A673 (cell line): ENCODE measurements at regions not wholly inside any gene's neighbourhood (a gene's known extent, or its start where the extent isn't known, plus 50 kb on each side); places are given as distances from the start of the nearest gene placed in this dataset.
"Not testable (repeated sequence)": the region's sequence is repeated elsewhere in the genome, so short reads cannot be mapped to it uniquely, and the experiment has no call there.

Source experiments
- BruUV-seq: library from RNA; stranded (reverse); fragments of 400-500 nt; replicated peaks from 2 replicates; lab custom pipeline; 2021; lab: Mats Ljungman, UMichigan
- CTCF ChIA-PET: fragments of 300-600 bp; sonication (Branson Sonifier 250); formaldehyde crosslinking; loops from one replicate; lab custom pipeline; 2022; ENCODE audit warnings: antibody characterized with exemption; lab: Charles Lee
- POLR2A ChIA-PET: fragments of 300-600 bp; sonication (Branson Sonifier 250); formaldehyde crosslinking; loops from one replicate; lab custom pipeline; 2022; ENCODE audit warnings: antibody characterized with exemption; ENCODE audit not compliant: low non-redundant PET; lab: Charles Lee
- DNase-seq: peaks from one replicate; pipeline ENCODE4 v3.0.0-alpha.2; 2015; ENCODE audit warnings: low spot score
- H3K27ac ChIP-seq: fragments of 200-600 bp; sonication (generic); 2 replicates; pipeline ENCODE4 v1.5.1; 2016; ENCODE audit warnings: mixed run types, low read depth, mild to moderate bottlenecking, mixed read lengths, antibody characterized with exemption, low read length; ENCODE audit not compliant: poor library complexity, severe bottlenecking
- H3K27me3 ChIP-seq: fragments of 200-600 bp; sonication (generic); replicated peaks from 2 replicates; pipeline ENCODE4 v1.6.1; 2017; ENCODE audit warnings: mixed run types, low read depth, mild to moderate bottlenecking, mixed read lengths, antibody characterized with exemption, low read length; ENCODE audit not compliant: insufficient read depth, poor library complexity
- H3K36me3 ChIP-seq: fragments of 200-600 bp; sonication (generic); 2 replicates; pipeline ENCODE4 v1.6.1; 2016; ENCODE audit warnings: mixed run types, mild to moderate bottlenecking, mixed read lengths, antibody characterized with exemption, low read length; ENCODE audit not compliant: insufficient read depth, poor library complexity, severe bottlenecking
- H3K4me1 ChIP-seq: fragments of 200-600 bp; sonication (generic); 2 replicates; pipeline ENCODE4 v1.6.1; 2017; ENCODE audit warnings: mixed run types, mild to moderate bottlenecking, mixed read lengths, antibody characterized with exemption, low read length; ENCODE audit not compliant: insufficient read depth, poor library complexity, severe bottlenecking
- H3K4me3 ChIP-seq: fragments of 200-600 bp; sonication (generic); 2 replicates; pipeline ENCODE4 v1.5.1; 2016; ENCODE audit warnings: low read depth, mixed run types, mild to moderate bottlenecking, mixed read lengths, low read length; ENCODE audit not compliant: poor library complexity, severe bottlenecking
- H3K9me3 ChIP-seq: fragments of 200-600 bp; sonication (generic); 2 replicates; pipeline ENCODE4 v1.6.1; 2016; ENCODE audit warnings: mixed run types, low read depth, mild to moderate bottlenecking, mixed read lengths, antibody characterized with exemption, low read length; ENCODE audit not compliant: poor library complexity, severe bottlenecking
- CTCF ChIP-seq: fragments of 300-800, 200-600 bp; sonication (generic); conservative IDR thresholded peaks from 2 replicates; pipeline ENCODE4 v1.5.1; 2017; ENCODE audit warnings: low read depth, mild to moderate bottlenecking, antibody characterized with exemption, low read length, moderate library complexity, mixed read lengths
- EZH2 ChIP-seq: fragments of 200-600 bp; sonication (generic); IDR thresholded peaks from 2 replicates; pipeline ENCODE4 v1.6.1; 2017; ENCODE audit warnings: borderline replicate concordance, low read depth, mild to moderate bottlenecking, mixed read lengths, antibody characterized with exemption, low read length; ENCODE audit not compliant: poor library complexity, severe bottlenecking
- intact Hi-C: fragments of 100-400 bp; cut with micrococcal nuclease; formaldehyde crosslinking; loops from one replicate; pipeline ENCODE4 v1.10.0; 2022; ENCODE audit not compliant: unreplicated experiment

GRCh38 chr5:125249400-125249799 is 503.0 kb upstream of the ZNF608 start:
- H3K27me3 ChIP-seq, result no peaks in the 10 kb centered on the region
- CTCF ChIA-PET, result no interaction called here
- no peak overlapping the region for H3K27ac ChIP-seq
- H3K4me3 ChIP-seq, result no peak overlapping the region
- POLR2A ChIA-PET, result no interaction called here
- H3K9me3 ChIP-seq, result peaks cover 9% of the 10 kb centered on the region
- no peak for DNase-seq
- no TSS peak for BruUV-seq
- TF ChIP-seq CTCF (no peak), EZH2 (no peak)
- intact Hi-C loops, result no loop called here
- no peaks in the 10 kb centered on the region for H3K36me3 ChIP-seq
- no peaks in the 10 kb centered on the region for H3K4me1 ChIP-seq

GRCh38 chr5:125251703-125252102 is 505.3 kb upstream of the ZNF608 start:
- TF ChIP-seq EZH2, result no peak
- no peak for TF ChIP-seq CTCF
- POLR2A ChIA-PET, result no interaction called here
- Histone ChIP-seq H3K27ac (no peak overlapping the region), H3K4me1 (no peaks in the 10 kb centered on the region), H3K27me3 (no peaks in the 10 kb centered on the region), H3K4me3 (no peak overlapping the region), H3K36me3 (no peaks in the 10 kb centered on the region), H3K9me3 (peaks cover 15% of the 10 kb centered on the region)
- intact Hi-C loops, result no loop called here
- no TSS peak for BruUV-seq
- CTCF ChIA-PET, result no interaction called here
- DNase-seq, result no peak

GRCh38 chr5:125253634-125254033 is 507.2 kb upstream of the ZNF608 start:
- POLR2A ChIA-PET, H3K4me3 ChIP-seq, CTCF ChIA-PET, H3K27ac ChIP-seq, H3K36me3 ChIP-seq, H3K4me1 ChIP-seq, DNase-seq, intact Hi-C loops, H3K27me3 ChIP-seq, BruUV-seq: not testable (repeated sequence)
- peaks cover 15% of the 10 kb centered on the region for H3K9me3 ChIP-seq

GRCh38 chr5:125254267-125254666 is 507.8 kb upstream of the ZNF608 start:
- POLR2A ChIA-PET, result no interaction called here

More at GRCh38 chr5:125254267-125254666, 507.8 kb upstream of the ZNF608 start:
- H3K36me3 ChIP-seq, result no peaks in the 10 kb centered on the region
- H3K27me3 ChIP-seq, result no peaks in the 10 kb centered on the region
- CTCF ChIA-PET, result no interaction called here
- H3K4me3 ChIP-seq, result no peak overlapping the region
- no peak for DNase-seq
- no TSS peak for BruUV-seq
- TF ChIP-seq CTCF, result no peak
- TF ChIP-seq EZH2, result no peak
- intact Hi-C loops, result no loop called here
- no peak overlapping the region for H3K27ac ChIP-seq
- no peaks in the 10 kb centered on the region for H3K4me1 ChIP-seq
- H3K9me3 ChIP-seq, result peaks cover 15% of the 10 kb centered on the region
